Activated CD4-positive, alpha-beta T cell treated with anti-CD3 and anti-CD28 coated beads, Interleukin-2, amount 50 U/mL, for 48 hours (primary cell): ENCODE measurements at regions not wholly inside any gene's neighbourhood (a gene's known extent, or its start where the extent isn't known, plus 50 kb on each side); places are given as distances from the start of the nearest gene placed in this dataset.

ENCODE experiments used
- DNase-seq, 2 experiments: peaks; one replicate each; pipeline ENCODE4 v3.0.0-alpha.2; 2020

GRCh38 chr1:30417001-30417700 is 306.2 kb downstream of the MATN1 start:
- DNase-seq, result no peak

GRCh38 chr1:30416221-30416820 is 307.1 kb downstream of the MATN1 start:
- DNase-seq, result no peak

- DNase-seq, result no peak
These were observed 308.0 kb downstream of the MATN1 start for GRCh38 chr1:30415171-30415940.

DNA sequence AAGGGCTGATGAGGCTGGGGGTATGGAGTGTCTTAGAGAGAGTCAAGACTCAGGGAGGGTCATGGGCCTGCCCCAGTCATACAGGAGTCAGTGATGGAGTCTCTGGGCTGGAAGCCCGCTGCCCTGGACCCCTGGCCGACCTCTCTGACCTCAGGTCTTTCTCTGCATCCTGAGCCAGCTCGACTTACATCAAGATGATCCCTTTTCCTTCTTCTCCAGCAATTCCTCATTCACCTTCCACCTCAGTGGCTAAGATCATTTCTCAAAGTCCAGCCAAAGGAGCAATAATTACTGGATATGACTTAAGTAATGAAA is 308.6 kb downstream of the MATN1 start:
- no peak for DNase-seq

- no peak for DNase-seq
These were observed 309.1 kb downstream of the MATN1 start for GRCh38 chr1:30414086-30414850.

GRCh38 chr1:30413606-30414005 is 309.8 kb downstream of the MATN1 start:
- DNase-seq, result no peak

DNA sequence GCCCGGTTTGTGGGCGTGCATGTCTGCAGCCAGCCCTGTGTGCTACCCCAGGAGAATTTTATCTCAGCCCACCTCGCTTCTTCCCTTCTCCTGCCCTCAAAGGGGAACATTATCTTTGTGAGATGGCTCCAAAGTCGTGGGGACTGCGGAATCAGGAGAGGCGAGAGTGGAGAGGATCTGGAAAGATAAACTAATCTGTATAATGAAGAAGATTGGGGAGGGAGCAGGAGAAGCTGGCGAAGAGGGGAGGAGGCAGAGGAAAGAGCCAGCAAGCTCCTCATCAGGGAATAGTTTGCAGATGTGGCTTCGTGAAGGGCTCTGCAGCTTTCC is 310.3 kb downstream of the MATN1 start:
- no peak for DNase-seq

DNA sequence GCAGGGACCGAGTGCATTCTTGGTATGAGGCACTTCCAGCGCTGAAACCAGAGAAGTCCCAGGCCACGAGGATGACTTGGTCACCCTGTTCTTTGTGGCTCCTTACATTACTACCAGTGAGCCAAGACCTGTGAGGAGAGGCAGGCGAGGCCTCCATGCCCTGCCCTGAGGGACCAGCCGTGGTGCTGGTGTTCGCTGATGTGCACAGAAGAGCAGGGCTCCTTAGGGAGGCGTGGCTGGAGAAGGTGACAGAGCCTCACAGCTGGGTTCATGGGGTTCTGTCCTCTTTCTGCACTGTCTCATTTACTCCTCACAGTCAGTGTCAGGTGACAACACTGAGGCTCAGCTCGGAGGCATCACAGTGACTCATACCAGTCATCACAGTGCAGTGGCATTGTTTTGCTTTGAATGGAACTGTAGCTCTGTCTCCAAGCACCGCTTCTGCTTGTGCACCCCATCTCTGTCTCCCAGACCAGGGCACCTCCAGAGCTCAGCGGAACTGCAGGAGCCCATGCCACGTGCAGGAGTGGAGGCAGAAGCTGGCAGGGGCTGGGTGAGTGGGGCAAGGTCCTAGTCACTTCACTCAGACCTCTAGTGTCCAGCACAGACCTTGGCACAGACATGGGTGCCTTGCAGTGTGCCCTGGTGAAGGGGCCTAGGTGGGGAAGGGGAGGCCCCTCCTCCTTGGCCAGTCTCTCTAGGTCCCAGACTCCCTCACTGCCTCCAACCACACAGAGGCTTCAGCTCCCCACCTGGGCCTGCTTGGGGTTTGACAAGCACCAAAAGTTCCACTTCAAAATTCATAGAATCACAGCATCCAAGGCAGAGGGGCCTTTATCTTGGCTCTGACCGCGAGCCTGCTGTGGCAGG is 310.9 kb downstream of the MATN1 start:
- no peak for DNase-seq

DNA sequence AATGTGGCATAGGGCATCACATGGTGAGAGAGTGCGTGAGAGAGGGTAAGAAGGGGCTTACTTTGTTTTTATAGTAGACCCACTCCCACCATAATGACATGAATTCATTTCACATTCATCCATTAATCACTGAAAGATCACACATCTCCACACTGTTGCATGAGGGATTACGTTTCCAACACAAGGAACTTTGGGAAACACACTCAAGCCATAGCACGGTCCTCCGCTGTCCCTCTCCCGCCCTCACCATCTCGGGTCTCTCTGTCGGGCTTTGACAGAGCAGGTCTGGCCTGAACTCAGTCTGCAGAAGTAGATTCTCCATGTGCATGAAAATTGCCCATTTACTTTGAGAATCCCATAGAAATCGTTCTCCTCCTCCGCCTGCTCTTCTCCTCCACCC is 312.2 kb downstream of the MATN1 start:
- DNase-seq, result no peak

DNA sequence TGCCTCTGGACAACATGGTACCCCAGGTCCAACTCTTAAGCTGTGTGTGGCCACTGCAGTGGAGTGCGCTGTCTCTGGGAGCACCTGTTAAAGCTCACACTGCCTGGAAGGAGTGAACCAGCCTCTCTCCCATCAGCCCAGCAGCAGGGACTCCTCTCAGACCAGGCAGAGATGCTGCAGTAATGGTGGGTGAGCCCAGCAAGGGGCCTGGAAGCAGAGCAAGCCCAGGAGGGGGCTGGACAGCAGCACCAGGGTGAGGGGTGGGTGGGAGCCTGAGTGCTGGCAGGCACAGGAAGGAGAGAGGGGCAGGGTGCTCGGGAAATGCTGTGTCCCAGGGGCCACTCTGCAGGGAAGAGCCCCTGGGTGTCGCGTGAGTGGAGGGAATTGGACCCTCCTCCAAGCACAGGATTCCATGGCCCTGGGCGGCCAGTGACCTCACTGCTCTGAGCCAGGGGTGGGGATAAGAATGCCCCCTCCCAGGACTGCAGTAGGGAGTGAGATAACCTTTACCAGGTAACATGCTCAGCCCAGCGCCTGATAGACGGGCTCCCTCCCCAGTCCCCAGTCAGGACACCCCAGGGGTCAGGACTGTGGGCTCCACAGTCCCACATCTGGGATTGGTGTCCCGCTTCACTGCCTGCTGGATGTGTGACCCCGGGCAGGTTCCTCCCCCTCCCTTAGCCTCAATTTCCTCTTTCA is 313.1 kb downstream of the MATN1 start:
- DNase-seq, result no peak

GRCh38 chr1:30409476-30410152 is 313.8 kb downstream of the MATN1 start:
- DNase-seq, result no peak

DNA sequence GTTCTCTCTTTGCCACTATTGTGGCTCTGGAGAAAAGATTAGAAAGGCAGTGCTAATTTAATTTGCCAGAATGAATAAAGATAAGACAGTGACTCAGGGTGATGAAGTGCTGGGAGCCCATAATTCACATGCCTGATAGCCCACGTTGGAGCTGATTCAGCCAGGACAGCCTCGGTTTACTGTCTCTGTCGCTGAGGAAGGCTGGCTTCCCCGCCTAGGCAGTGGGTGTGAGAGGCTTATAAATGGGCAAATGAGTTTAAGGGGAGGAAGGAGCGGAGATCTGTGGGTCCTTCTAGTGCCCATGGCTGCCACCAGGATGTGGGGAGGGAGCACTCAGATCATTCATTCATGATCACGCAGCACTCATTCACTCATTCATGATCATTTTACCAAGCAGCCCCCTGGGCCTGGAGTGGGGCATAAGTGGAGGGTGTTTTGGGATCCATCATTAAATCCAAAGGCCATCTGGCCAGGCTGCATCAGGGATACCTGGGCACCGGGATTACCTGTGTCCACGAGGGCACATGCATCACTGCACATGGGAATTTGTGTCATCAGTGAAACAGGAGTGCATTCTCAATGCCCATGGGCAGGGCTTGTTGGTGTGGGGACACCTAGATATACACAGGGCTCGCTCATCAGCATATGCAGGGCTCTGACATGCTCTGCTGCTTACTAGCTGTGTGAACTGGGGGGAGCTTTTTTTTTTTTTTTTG is 315.4 kb downstream of the MATN1 start:
- DNase-seq, result no peak

- no peak for DNase-seq
These were observed 316.2 kb downstream of the MATN1 start for GRCh38 chr1:30406996-30407864.

- DNase-seq, result no peak
These were observed 317.7 kb downstream of the MATN1 start for GRCh38 chr1:30405631-30406212.

DNA sequence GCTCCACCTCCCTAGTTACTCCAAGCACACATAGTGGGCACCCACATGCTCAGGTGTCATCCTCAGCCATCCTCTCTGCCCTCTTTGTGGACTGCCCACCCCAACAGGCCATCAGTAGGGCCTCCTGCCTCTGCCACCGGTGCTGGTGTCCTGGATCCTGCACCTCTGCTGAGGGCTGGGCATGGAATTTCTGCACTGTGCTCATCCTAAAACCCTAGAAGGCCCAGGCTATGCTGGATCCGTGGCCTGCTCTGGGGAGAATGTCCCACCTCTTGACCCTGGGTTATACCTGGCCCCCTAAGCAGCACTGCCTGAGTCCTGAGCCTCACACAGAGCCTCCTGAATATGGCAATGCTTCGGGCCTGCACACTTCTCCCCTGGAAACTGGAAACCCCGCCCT is 318.3 kb downstream of the MATN1 start:
- no peak for DNase-seq

DNA sequence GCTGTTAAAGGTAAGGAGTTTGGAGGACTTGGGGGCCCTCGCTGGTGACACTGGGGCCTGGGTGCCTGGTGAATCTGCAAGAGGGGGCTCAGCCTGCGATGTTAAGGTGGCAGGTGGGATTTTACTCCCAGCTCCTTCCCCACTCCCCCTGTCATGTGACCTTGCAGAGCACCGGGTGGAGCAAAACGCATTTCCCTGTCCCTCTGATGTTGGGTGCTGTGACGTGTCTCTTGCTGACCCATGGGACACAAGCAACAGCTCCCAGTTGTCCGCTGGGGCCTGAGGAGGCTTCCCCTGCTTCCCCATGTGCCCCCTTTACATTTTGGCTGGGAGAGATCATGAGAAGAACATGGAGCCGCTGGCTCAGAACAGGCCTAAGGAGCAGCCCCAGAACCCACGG is 319.0 kb downstream of the MATN1 start:
- DNase-seq, result no peak

DNA sequence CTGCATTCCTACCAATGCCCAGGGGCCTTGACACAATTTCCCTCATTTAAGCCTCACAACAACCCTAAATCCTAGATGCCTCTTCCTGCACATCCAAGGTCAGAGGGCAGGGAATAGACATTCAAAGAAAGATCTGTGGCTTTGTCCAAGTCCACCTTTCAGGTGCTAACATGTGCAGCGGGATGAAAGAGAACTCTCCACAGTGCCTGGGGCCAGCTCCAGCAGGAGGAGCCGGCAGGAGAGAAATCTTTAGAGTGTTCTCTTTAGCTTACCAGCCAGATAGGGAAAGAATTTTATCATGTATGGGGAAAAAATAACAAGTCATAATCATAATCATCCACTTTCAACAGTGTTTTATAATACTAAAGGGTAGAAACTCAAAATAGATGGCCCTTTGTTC is 319.7 kb downstream of the MATN1 start:
- DNase-seq, result no peak

DNA sequence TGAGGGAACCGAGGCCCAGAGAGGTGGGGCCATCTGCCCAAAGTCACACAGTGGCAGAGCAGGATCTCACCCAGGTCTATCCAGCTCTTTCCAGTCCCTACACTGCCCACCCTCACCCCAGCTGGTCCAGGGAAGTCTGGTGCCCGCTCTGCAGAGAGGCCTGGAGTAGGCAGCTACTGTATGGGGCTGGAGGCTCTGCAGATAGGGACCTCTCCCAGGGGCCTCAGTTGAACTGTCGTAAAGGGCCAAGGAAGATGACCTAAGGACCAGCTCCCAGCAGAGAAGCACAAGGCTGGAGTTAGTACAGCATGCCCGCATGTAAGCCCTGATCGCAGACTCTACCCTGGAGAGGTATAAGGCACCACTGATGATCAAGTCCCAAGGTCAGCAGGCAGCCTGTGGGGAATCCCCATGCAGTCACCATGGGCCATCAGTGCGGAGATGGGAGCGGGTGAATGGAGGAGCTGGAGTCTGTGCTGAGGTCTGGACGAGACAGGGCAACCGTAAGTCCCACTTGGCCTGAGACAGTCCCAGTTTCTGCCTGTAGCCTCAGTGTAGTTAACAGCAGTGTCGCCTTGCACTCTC is 320.2 kb downstream of the MATN1 start:
- DNase-seq, result no peak

DNA sequence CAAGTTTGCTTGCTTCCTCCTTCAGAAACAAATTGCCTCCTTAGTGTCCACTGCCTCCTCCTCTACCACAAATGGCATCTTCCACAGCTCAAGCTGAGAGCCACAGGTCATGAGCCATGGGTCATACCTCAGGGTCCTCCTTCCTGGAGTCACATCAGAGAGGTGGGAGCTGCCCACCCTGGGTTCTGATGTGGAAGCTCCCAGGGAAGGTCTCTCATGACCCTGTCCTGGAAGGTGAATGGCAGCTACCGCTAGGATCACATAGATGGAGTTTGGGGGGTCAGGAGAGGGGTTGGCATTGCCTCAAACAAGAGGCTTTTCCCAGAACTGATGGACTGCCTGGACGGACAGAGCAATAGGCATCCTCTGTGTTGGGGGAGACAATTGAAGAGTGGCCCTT is 321.4 kb downstream of the MATN1 start:
- no peak for DNase-seq
